NCI-H69 (cell line): ENCODE measurements at regions not wholly inside any gene's neighbourhood (a gene's known extent, or its start where the extent isn't known, plus 50 kb on each side); places are given as distances from the start of the nearest gene placed in this dataset.
A peak's percentile ranks its signal among the peaks of the same experiment; 100 is the strongest.
"Not testable (repeated sequence)": the region's sequence is repeated elsewhere in the genome, so short reads cannot be mapped to it uniquely, and the experiment has no call there.

Experiments
- DNase-seq: peaks from one replicate; lab custom pipeline; 2025; lab: John Stamatoyannopoulos, UW

GRCh38 chr14:71536015-71536740, 396.1 kb upstream of the RGS6 start:
- DNase-seq, result no peak

- DNase-seq, result no peak
These were observed 395.1 kb upstream of the RGS6 start for GRCh38 chr14:71536927-71537772.

- DNase-seq, result peak; percentile 53
These were observed 393.9 kb upstream of the RGS6 start for GRCh38 chr14:71538288-71538687.

- peak; percentile 41 for DNase-seq
These were observed 393.1 kb upstream of the RGS6 start for GRCh38 chr14:71538938-71539649.

GRCh38 chr14:71539650-71540285, 392.5 kb upstream of the RGS6 start:
- DNase-seq, result peak; percentile 64

GRCh38 chr14:71541271-71541670, 391.0 kb upstream of the RGS6 start:
- no peak for DNase-seq

- DNase-seq, result no peak
These were observed 390.1 kb upstream of the RGS6 start for GRCh38 chr14:71541973-71542690.

GRCh38 chr14:71549421-71550050, 382.7 kb upstream of the RGS6 start:
- no peak for DNase-seq

GRCh38 chr14:71550367-71550766, 381.9 kb upstream of the RGS6 start:
- DNase-seq, result no peak

GRCh38 chr14:71551291-71551950, 380.8 kb upstream of the RGS6 start:
- DNase-seq, result peak; percentile 94

- DNase-seq, result peak; percentile 29
These were observed 379.4 kb upstream of the RGS6 start for GRCh38 chr14:71552809-71553208.

- DNase-seq, result no peak
These were observed 378.4 kb upstream of the RGS6 start for GRCh38 chr14:71553779-71554178.

- DNase-seq, result no peak
These were observed 377.9 kb upstream of the RGS6 start for GRCh38 chr14:71554323-71554722.

- DNase-seq, result no peak
These were observed 377.1 kb upstream of the RGS6 start for GRCh38 chr14:71554959-71555612.

GRCh38 chr14:71555654-71556559, 376.3 kb upstream of the RGS6 start:
- DNase-seq, result peak; percentile 53

GRCh38 chr14:71556730-71557129, 375.5 kb upstream of the RGS6 start:
- DNase-seq, result no peak

- DNase-seq, result no peak
These were observed 374.9 kb upstream of the RGS6 start for GRCh38 chr14:71557351-71557750.

- not testable (repeated sequence) for DNase-seq
These were observed 373.3 kb upstream of the RGS6 start for GRCh38 chr14:71558943-71559342.

GRCh38 chr14:71560751-71561150, 371.5 kb upstream of the RGS6 start:
- DNase-seq, result no peak
